OCI-LY1 (cell line): ENCODE measurements at regions not wholly inside any gene's neighbourhood (a gene's known extent, or its start where the extent isn't known, plus 50 kb on each side); places are given as distances from the start of the nearest gene placed in this dataset.

ENCODE experiments used
- CTCF ChIP-seq: fragments of 200-600 bp; sonication (generic), shearing (Covaris generic); IDR thresholded peaks from 2 replicates; pipeline ENCODE4 v1.5.1; 2017; ENCODE audit warnings: mild to moderate bottlenecking, antibody characterized with exemption, low read length, moderate library complexity, mixed read lengths
- EZH2 ChIP-seq: fragments of 200-600 bp; sonication (generic), shearing (Covaris generic); IDR thresholded peaks from 2 replicates; pipeline ENCODE4 v1.8.0; 2017; ENCODE audit warnings: borderline replicate concordance, mixed run types, mild to moderate bottlenecking, antibody characterized with exemption, low read length, moderate library complexity, mixed read lengths

- no peak for TF ChIP-seq CTCF
- no peak for TF ChIP-seq EZH2
Observed at GRCh38 chr18:24930478-24930877, 421.5 kb downstream of the ZNF521 start.
